Right atrium auricular region (tissue), 2 donors: ENCODE measurements at regions not wholly inside any gene's neighbourhood (a gene's known extent, or its start where the extent isn't known, plus 50 kb on each side); places are given as distances from the start of the nearest gene placed in this dataset.

Experiments used
- DNase-seq: peaks from one replicate; pipeline ENCODE4 v3.0.0-alpha.2; 2019; ENCODE audit warnings: low spot score
- H3K27ac ChIP-seq, 2 donors: fragments of 200-600 bp; sonication (generic); 1 replicate in 1 of 2; 2 replicates in 1 of 2; pipeline ENCODE4 v1.5.1; 2016 to 2019
- H3K27me3 ChIP-seq, 2 donors: fragments of 200-600 bp; sonication (generic); one replicate each; pipeline versions ENCODE4 v1.5.1 to v1.6.0; 2017 to 2019
- H3K36me3 ChIP-seq: fragments of 200-600 bp; sonication (generic); one replicate; pipeline ENCODE4 v1.5.1; 2016
- H3K4me1 ChIP-seq, 2 donors: fragments of 200-600 bp; sonication (generic); one replicate each; pipeline versions ENCODE4 v1.5.1 to v1.6.0; 2017 to 2019
- H3K4me3 ChIP-seq, 2 donors: fragments of 200-600 bp; sonication (generic); 1 replicate in 1 of 2; 2 replicates in 1 of 2; pipeline ENCODE4 v1.5.1; 2017 to 2019; ENCODE audit warnings: mild to moderate bottlenecking in 1 of 2, moderate library complexity in 1 of 2
- H3K9me3 ChIP-seq, 2 donors: fragments of 200-600 bp; sonication (generic); one replicate each; pipeline ENCODE4 v1.5.1; 2019
- TF ChIP-seq, protein P1 (sequence below), 2 donors: fragments of 200-600 bp; sonication (generic); IDR thresholded peaks; one replicate each; pipeline ENCODE4 v1.5.1; 2019; ENCODE audit warnings: antibody characterized with exemption in 2 of 2

DNA sequence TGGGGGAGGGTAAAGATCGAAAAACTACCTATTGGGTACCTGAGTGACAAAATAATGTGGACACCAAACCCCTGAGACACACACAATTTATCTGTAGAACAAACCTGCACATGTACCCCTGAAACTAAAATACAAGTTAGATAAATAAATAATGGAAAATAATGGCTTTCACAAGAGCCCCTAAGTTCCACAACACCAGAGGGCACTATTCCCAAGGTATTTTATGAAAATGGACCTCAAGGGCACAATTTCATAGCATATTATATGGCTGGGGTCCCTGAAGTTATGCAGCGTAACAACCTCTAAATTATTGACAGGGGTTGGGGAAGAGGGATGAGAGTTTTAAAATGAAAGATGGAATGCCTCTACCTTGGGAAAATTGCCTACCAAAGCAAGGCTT, 81.3 kb upstream of the TMEM33 start:
- DNase-seq: no peak
- Histone ChIP-seq H3K4me1 (no peaks in the 10 kb centered on the region), H3K27ac (no peak overlapping the region), H3K27me3 (no peaks in the 10 kb centered on the region), H3K36me3 (no peaks in the 10 kb centered on the region), H3K4me3 (no peak overlapping the region), H3K9me3 (no peaks in the 10 kb centered on the region)
- TF ChIP-seq, protein P1, sequence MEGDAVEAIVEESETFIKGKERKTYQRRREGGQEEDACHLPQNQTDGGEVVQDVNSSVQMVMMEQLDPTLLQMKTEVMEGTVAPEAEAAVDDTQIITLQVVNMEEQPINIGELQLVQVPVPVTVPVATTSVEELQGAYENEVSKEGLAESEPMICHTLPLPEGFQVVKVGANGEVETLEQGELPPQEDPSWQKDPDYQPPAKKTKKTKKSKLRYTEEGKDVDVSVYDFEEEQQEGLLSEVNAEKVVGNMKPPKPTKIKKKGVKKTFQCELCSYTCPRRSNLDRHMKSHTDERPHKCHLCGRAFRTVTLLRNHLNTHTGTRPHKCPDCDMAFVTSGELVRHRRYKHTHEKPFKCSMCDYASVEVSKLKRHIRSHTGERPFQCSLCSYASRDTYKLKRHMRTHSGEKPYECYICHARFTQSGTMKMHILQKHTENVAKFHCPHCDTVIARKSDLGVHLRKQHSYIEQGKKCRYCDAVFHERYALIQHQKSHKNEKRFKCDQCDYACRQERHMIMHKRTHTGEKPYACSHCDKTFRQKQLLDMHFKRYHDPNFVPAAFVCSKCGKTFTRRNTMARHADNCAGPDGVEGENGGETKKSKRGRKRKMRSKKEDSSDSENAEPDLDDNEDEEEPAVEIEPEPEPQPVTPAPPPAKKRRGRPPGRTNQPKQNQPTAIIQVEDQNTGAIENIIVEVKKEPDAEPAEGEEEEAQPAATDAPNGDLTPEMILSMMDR (IDR thresholded peaks at IDR 0.05): no peak

DNA sequence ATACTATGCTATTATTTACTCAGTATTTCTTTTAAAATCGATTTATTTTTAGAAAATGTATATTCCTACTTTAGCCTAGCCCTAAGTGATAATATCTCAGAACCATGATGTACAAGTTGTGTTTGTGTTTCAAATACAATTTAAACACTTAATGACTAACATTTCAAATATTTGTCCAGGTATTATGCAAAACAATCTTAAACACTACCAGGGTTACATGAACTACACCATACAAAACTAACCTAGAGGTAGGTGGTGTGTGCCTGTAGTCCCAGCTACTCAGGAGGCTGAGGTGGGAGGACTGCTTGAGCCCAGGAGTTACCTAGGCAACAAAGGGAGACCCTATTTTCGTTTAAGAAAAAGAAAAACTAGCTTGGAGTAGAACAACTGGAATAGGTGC, 83.0 kb upstream of the TMEM33 start:
- no peaks in the 10 kb centered on the region for H3K27me3 ChIP-seq

DNA sequence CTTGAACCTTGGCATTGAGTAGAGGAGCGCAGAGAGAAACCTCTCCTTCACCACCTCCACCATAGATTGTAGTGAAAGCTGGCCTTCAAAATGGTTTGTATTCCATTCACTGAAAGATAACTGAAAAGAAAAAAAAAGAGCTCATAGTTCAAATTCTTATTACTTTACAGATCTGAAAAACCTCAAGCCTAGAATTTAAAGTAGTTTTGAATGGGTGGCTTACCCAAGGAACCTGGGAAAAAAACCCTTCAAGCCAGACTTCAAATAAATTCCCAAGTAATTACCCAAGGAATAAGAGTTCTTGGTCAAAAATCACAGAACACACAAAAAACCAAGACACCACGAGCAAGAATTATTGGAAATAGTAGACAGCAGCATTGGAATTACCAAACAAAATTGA, 83.6 kb upstream of the TMEM33 start:
- Histone ChIP-seq H3K27ac (no peak overlapping the region), H3K4me1 (no peaks in the 10 kb centered on the region), H3K27me3 (no peaks in the 10 kb centered on the region), H3K9me3 (no peaks in the 10 kb centered on the region), H3K4me3 (no peak overlapping the region), H3K36me3 (no peaks in the 10 kb centered on the region)
- DNase-seq: no peak
- TF ChIP-seq, protein P1 (IDR thresholded peaks at IDR 0.05): no peak

More for the DNA sequence above, 83.0 kb upstream of the TMEM33 start:
- Histone ChIP-seq H3K4me3 (no peak overlapping the region), H3K4me1 (no peaks in the 10 kb centered on the region), H3K27ac (no peak overlapping the region), H3K36me3 (no peaks in the 10 kb centered on the region), H3K9me3 (no peaks in the 10 kb centered on the region)
- no peak for DNase-seq
- TF ChIP-seq, protein P1 (IDR thresholded peaks at IDR 0.05): no peak

DNA sequence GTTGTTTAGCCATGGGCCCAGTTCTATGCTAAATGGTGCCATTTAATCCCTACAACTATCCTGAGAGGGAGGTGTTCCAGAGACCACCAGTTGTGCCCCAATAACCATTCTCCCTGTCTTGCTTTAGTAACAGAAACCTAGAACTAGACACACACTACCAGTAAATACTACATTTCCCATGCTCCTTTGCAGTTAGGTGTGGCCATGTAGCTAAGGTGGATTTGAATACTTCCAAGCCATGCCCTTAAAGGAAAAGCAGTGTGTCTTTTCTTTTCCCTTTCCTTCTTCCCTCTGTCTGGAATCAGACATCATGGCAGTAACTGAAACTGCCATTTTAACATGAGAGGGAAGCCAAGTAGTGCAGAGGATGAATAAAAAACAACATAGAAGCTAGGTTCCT, 90.9 kb upstream of the TMEM33 start:
- TF ChIP-seq, protein P1 (IDR thresholded peaks at IDR 0.05): no peak
- H3K9me3 ChIP-seq: no peaks in the 10 kb centered on the region
- no peak overlapping the region for H3K27ac ChIP-seq
- DNase-seq: no peak
- H3K36me3 ChIP-seq: no peaks in the 10 kb centered on the region
- no peak overlapping the region for H3K4me3 ChIP-seq
- H3K27me3 ChIP-seq: no peaks in the 10 kb centered on the region
- H3K4me1 ChIP-seq: no peaks in the 10 kb centered on the region

DNA sequence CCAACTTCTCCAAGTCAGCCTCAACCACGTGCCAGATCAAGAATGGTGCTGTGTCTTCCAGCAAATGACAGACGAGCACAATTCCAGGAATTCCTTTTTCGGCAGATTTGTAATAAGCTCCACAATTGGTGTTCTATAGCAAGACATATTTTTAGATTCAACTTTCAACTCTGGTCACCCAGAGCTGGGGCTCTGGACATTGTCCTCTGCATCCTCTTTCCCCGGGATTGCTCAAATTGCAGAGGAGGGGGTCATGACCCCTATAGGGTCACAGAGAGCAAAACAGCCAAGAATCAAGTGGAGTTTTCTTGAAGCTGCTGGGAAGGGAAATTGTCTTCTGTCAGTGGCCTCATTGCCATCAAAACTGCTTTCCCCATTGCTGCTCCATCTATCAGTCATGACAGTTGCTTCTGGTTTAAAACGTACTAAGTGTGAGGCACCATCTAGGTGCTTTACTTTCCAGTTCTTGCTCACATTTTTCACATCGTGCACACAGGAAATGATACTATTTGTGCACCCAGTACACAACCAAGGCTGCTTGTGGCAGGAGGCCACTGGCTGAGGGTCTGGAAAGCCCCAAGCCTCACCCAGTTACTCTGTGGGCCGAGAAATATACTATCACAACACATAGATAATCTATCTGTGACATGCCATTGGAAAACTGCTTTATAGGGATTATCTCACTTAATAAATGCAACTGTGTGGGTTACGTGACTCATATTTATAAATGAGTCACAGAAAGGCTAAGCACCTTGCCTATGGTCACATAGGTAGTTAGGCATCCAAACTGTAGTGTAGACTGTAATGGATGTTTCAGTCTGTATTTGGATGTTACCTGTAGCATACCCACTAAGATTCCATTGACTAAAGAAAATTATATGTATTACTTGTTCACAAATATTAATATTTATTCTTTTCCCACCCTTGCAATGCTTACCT, 91.7 kb upstream of the PHOX2B start:
- Histone ChIP-seq H3K4me1 (no peaks in the 10 kb centered on the region), H3K27ac (no peak overlapping the region), H3K4me3 (no peak overlapping the region), H3K36me3 (no peaks in the 10 kb centered on the region), H3K27me3 (no peaks in the 10 kb centered on the region), H3K9me3 (no peaks in the 10 kb centered on the region)
- TF ChIP-seq, protein P1 (IDR thresholded peaks at IDR 0.05): no peak
- no peak for DNase-seq
